HG03378 (cell line): ENCODE measurements at regions not wholly inside any gene's neighbourhood (a gene's known extent, or its start where the extent isn't known, plus 50 kb on each side); places are given as distances from the start of the nearest gene placed in this dataset.

Source experiments
- ATAC-seq: cut with Tn5 transposase; IDR thresholded peaks from one replicate; pipeline ENCODE4 v1.9.1; 2021; ENCODE audit warnings: mild to moderate bottlenecking, moderate library complexity; ENCODE audit not compliant: unreplicated experiment

DNA sequence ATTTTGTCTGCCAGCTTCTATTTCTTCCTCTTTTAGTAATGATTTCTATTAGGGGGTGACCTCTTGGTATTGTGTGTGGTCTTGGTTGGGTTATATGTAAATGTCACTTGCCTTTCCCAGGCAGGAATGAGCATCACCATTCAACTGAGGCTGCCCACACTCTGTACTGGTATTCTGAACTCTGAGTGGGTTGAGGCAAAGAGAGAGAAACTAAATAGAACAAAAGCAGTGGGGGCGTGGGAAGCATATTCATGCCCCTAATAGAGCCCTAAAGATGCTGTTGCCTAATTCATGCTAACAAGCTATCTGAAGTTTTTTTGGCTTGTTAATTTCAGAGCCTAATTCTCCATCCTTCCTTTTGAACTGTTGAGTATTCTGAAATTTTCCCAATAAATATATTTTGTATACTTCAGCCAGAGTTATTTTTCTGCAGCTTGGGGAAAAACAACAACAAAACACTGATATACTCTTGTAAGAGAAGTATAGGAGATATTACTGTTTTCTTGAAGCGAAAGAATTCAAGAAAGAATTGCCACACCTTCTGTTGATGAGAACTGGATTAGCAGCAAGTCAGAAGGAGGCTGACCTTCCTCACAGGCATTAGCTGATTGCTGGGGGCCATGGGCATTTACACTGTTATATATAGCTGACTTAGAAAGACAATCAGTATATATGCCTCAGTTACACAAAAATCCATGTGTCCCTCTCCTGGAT lies 315.8 kb upstream of the KLF12 start:
- ATAC-seq = no peak

DNA sequence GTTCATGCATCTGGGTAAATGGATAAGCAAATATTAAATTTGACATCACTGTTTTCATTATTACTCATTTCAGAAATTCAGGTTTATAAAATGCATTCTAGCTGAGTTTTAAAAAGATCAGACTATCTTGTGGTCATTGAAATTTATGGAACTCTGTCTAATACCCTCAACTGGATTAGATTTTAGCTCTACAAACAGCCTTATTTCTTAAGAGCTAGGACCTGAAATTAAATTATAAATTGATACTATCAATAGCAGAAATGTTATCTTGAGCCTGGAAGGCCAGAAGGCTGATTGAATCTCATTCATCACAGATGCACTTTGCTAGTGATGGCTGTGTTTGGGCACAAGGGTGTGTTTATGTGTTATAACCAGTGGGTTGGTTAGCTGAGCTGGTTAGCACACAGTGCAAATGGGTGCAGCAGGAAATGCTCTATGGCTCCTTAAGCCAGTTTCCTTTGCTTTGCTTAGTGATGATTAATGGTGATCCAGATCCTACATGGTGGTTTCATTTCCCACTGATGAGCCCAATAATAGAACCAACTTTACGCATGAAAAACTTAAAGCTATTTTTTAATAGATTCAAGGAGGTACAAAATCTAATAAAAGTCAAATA lies 310.8 kb upstream of the KLF12 start:
- no peak for ATAC-seq

DNA sequence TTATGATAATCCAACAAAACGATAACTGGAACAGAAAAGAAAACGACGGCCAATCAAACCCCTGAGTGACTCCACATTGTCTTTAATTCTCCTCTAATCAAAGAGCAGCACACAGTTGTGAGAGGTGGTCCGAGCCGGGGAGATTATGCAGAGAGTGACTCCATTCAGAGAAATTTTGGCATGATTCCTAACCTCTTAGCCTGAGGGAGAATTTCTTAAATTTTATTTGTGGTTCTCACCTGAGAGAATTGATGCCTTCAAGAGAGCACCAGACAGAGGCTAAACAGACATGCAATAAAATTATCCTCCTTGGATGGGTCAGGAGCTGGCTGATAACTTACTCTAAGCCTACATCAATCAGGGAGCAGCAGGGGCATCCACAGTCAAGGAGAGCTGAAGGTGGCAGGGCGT lies 310.0 kb upstream of the KLF12 start:
- ATAC-seq = no peak

DNA sequence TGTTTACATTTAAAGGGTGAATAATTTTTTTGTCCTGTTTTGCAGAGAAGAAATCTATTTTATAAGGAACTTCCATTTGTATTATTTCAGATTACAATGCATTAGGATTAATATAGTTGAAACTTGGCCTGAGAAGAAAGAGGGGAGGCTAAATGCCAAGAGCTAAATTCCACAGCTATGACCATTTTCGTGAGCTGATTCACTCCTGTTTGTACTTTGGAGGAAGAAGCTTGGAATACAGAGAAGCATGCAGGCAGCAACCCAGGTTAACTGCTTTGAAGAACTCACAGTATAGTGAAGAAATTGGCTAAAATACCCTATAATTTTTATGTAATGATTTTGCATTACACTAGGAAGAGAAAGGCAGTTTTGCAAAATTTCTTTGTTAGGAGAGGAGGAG lies 309.4 kb upstream of the KLF12 start:
- ATAC-seq = no peak

DNA sequence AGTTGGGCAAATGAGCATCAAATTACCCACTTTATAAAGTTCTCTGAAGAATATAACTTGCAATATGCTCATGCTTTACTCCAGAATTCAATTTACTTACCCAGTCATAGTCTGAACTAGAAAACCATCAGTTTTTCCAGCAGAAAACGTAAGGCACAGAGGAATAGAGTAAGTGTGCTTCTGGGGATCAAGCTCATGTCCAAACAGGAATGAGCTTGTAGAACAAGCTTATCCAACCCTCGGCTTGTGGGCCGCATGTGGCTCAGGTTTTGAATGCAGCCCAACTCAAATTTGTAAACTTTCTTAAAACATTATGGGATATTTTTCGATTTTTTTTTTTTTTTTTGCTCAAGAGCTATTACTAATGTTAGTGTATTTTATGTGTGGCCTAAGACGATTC lies 308.5 kb upstream of the KLF12 start:
- no peak for ATAC-seq

DNA sequence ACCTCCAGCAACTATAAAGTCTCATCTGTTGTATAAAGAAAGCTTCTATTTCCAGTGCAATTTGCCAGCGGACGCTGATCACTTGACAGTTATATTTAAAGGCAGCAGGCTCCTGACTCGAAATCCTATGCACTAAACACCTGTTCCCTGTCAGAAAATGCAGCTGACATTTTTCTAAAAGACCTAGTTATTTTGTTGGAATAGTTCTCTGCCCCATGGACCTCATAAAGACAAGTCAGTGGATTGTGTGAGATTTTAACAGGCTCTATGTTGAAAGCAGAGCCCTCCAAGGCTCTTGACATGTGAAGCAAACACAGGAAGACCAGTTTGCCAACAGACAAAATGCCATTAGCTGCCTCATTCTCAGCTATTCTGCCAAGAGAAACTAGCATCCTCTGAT lies 304.7 kb upstream of the KLF12 start:
- no peak for ATAC-seq

DNA sequence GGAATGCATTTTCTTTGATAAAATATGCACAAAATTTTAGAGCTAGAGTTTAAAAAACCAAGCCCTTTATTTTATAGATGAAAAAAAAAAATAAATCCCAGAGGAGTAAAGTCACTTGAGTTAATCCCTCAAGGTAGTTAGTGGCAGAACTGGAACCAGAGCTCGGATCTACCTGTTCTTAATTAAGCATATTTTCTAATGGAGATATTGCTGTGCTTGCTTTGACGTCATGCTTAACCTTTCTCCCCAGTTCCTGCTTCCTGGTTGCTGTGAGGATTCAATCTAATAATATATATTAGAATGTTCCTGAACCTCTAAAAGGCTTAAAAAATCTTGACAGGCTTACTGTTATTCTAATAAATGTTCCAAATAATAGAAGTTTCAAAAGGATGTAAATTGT lies 300.6 kb upstream of the KLF12 start:
- no peak for ATAC-seq

DNA sequence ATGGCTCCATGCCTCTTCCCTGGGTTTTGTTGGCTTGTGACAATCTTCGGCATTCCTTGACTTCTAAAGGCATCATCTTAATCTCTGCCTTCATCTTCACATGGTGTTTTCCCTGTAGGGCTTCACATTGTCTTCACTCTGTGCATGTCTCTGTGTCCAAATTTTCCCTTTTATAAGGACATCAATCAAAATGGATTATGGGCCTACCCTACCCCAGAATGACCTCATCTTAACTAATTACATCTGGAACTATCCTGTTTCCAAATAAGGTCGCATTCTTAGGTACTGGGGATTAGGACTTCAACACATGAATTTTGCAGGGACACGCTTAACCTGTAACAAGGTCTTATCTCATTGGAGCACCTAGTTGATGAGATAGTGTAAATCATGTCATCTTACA lies 290.3 kb upstream of the KLF12 start:
- ATAC-seq = no peak

DNA sequence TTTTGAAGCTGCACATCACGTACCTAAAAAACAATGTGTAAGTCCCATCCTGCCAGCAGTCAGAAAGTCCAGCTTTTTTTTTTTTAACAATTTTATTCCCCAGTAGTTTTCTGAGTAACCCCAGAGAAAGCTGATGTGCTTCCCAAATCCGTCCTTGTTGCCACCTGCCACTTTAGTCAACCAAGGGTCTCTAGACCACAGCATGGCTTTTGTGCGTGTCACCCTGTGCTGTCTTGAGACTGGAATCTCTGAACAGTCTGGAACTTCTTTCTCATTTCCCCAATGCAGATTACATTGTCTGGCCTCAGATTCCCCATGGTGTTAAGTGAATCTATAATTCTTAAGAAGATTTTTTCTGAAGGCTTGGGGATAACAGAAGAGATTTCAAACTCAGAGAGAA lies 289.2 kb upstream of the KLF12 start:
- no peak for ATAC-seq

DNA sequence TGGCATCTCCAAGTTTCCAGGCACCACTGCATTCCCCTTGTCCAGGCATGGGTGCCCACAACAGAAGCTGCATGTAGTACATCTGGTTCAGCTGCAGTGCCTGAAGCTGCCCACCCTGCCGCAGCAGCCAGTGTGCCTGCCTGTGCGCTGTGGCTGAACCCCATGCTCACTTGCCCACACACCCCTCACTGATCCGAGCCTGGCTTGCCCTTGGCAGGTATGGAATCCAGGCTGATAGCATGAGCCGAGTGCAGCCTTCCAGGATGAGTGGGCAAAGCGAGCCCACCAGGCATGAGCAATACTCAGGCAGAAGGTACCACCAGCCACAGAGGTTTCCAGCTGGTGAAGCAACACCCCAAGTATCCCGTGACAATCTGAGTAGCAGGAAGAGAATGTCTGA lies 280.3 kb upstream of the KLF12 start:
- no peak for ATAC-seq

DNA sequence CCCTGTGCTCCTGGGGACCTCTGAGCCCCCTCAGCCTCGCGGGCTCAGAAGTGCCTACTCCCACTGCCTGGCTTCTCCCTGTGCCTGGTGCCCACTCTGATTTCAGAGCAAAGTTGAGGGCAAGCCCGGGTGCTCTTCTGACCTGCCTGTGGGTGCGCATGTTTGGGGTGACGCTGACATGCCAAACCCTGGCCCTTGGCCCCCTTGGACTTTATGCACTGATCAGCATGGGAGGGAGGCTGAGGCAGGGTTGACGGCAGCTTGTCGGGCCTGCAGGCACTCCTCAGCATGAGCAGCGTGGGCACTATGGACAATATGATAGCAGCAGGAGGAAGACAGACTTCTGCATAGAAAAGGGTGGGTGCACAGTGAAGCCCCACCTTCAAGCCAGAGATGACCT lies 279.3 kb upstream of the KLF12 start:
- no peak for ATAC-seq

DNA sequence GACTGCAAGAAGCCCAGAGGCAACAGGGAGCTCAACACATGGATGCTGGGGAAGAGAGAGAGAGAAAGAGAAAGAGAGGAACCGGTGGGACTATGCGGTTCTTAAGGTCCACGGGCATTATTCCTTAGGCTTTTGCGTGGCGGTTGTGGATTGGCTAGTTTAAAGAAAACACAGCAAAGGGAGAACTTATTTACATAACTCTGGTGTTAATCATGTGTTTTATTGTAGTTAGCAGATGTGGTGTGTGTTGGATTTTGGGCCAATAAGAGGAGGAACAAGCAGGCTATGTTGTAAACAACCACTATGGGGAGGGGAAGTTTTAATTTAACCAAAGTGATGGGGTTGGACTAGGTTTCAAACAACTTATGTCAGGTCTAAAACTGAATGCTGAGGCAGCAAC lies 275.3 kb upstream of the KLF12 start:
- no peak for ATAC-seq

DNA sequence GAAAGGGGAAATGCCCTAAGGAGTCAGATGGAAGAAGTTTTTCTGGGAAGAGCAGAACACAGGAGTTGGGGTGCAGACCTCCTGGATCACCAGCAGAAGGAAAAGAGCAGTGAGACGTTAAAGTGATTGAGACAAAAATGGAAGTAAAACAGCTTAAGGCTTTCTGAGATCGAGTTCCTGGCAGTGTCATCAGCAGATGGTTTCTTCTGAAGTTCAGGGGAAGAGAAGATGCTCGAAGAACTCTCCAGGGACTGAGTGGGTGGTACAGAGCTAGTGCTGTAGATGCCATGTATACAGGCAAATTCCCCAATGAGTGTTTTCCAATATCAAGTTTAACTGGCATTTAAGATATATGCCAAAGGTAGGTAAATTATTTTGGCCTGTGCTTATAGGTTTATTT lies 272.2 kb upstream of the KLF12 start:
- no peak for ATAC-seq

DNA sequence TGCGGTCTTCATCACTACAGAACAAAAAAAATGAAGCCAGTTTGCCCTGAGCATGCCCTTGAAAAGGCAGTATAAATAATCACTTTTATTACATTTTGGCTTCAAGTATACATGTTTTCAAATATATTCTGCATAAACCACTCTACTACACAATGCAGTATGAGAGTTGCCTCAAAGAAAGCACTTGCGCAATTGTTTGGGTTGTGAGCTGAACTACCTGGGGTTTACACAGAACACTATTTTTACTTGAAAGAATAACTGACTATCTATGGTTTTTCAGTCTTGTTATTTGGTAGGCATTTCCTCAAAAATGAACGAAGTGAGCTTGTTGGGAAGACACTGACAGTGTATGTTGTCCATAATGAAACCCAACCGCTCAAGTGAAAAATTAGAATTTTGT lies 264.4 kb upstream of the KLF12 start:
- no peak for ATAC-seq

DNA sequence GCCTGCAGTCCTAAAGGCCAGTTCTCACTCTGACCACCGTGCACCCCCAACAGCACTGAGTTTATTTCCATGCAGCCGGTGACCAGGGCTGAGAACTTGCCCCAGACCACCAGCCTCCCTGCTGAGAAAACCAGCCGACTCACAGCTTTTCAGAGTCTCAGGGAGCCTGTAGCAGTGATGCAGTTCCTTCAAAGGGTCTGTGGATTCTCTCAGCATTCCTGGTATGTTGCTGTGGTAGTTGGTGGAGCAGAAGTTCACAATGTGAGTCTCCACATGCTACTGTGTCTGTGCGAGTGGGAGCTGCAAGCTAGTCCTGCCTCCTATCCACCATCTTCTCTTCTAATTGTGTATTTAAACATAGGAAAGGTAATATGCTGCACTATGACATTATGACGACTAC lies 254.9 kb upstream of the KLF12 start:
- no peak for ATAC-seq

DNA sequence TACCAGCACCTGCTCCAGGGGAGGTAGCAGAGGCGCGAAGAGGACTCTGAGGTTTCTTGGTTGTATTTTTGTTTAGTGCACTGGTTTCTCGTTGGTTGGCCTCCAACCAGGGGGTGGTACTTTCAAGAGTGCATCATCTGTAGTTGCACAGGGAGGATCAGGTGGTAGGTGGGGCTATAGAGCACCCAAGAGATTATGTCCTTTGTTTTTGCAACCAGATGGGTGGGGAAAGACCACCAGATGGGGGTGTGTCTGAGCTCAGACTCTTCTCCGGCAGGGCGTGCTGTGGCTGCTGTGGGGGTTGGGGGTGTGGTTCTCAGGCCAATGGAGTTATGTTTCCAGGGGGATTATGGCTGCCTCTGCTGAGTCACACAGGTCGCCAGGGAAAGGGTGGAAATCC lies 254.4 kb upstream of the KLF12 start:
- no peak for ATAC-seq

DNA sequence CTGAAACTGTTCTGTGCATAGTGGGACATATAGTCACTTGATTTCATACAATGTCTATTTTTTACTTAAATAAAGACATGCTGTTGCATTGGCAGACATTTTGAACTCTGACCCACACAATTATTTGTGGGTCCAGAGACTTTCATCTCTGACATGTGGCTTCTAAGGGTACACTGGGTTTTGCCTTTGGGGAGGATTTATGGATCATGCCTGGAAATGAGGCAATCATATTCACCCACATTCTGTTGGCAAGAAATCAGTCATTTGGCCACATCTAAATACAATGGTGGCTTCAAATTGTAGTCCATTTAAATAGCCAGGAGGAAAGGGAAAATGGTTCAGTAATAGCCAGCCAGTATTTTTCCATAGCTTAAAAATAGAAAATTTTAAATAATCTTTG lies 238.3 kb upstream of the KLF12 start:
- no peak for ATAC-seq

DNA sequence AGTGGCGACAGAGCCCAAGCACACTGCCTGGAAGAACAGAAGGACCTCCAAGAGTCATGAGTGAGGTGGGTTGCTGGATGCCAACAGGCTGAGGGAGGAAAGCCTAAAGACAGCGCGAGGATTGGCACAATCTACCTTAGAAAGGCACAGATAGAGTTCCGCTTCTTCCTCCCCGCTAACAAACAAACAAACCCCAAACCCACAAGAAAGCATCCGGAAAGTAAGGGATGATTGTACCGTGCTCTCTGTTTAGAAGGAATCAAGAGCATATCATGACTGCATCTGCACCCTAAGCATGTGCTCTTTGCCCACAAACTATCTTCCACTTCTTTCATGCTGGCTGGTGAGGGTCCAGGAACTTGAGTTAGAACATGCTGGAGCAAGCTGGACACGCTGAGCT lies 233.0 kb upstream of the KLF12 start:
- no peak for ATAC-seq

DNA sequence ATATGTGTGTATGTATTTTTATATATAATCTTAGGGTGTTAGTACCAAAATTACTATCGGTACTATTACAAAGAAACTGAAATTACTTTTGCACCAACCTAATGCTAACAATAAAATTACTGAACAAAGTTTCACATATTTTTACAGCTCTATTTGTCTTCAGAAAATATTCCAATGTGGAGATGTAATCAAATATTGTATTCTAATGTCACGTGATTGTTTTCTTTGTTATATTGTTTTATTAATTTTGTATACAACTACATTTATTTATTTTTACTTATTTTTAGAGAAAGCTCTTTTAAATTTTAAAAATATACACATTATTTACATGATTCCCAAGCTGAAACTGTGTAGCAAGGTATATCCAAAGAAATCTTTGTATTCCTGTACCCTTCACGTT lies 227.1 kb upstream of the KLF12 start:
- no peak for ATAC-seq

DNA sequence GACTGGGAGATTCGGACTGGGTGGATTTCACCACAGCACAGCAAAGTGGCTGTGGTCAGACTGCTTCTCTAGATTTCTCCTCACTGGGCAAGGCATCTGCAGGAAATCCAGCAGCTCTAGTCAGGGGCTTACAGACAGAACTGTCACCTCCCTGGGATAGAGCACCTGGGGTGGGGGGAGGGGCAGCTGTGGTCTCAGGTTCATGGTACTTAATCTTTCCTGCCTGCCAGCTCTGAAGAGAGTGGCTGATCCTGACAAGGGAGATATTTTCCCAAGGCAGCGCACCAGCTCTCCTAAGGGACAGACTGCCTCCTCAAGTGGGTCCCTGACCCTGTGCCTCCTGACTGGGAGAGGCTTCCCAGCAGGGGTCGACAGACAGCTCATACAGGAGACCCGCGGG lies 212.8 kb upstream of the KLF12 start:
- no peak for ATAC-seq

DNA sequence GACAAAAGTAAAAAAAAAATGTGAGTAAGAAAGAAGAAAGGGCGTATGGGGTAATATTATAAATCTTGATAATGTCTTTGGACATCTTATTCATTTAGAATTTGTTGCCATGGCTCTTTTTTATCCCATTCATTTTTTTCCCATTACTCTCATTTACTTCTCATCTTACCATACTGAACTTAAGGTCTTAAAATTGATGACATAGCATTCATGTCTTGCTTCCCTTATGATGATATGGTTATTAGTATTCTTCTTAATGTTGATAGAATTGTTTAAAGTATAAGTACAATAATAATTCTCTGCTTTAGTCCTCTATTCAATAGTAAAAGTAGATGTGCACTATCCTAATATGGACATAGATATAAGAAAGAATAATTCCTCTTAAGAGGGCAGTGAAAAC lies 204.1 kb upstream of the KLF12 start:
- no peak for ATAC-seq

DNA sequence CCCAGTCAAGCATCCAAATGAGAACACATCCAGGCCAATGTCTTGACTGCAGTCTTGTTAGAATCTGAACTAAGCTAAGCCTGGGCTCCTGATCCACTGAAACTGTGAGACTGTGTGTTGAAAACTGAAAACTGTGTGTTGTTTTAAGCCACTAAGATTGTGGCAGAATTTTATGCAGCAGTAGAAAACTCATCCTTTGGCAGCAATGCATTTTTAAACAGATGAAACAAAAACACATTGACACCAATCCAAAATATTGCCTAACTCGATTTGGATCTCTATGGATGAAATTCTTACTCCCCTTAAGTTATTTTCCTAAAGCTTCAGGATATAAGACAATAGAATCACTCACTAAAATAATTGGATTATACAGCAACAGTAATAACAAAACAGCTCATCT lies 202.3 kb upstream of the KLF12 start:
- ATAC-seq = no peak

DNA sequence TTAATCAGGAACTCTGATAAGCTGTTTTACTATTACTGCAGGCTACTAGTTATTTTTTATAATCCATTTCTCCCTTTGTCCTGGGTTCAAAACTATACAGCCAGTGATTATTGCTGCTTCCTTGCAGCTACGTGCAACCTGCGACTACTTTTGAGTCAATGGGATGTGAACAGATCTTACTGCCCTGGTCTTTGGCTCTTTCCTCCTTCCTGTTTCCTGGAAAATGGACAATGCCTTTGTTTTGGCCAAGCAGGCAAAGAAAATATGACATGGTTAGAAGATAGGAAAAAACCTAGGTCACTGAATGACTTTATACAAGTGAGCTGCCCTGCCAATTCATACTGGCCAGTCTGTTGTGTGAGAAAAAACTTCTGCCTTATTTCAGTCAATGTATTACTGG lies 201.2 kb upstream of the KLF12 start:
- ATAC-seq = no peak
